ENCODE measurements at regions not wholly inside any gene's neighbourhood (a gene's known extent, or its start where the extent isn't known, plus 50 kb on each side); places are given as distances from the start of the nearest gene placed in this dataset.

GRCh38 chr14:60590991-60591414 lies 58.3 kb downstream of the SIX1 start:
- H3K4me3 ChIP-seq (replicated peaks; ENCODE audit: low read depth, low read length): no peak overlapping the region
- DNase-seq (ENCODE audit: extremely low read depth, low read depth): no peak
- TF ChIP-seq CTCF (IDR thresholded peaks at IDR 0.05; ENCODE audit: low read depth, low read length, missing control alignments): no peak
